ENCODE measurements at regions not wholly inside any gene's neighbourhood (a gene's known extent, or its start where the extent isn't known, plus 50 kb on each side); places are given as distances from the start of the nearest gene placed in this dataset.

DNA sequence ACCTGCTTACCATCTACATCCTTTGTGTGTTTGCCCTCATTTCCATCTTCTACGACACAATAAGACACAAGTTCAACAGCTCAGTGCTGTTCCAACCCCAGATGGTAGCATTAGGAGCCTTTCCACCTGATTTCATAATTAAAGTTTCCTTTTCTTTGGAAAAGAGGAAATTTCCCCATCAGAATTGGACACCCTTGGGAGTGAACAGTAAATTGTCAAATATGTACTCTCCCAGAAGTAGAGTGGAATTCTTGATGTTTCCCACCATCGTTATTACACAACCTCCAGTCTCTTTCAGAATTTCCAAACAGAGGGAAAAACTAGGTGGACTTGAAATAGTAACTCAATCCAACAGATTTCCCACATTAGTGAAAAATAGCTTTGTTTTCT is 337.6 kb upstream of the OR4E1 start:
- no peak for TF ChIP-seq POLR2AphosphoS5 (IDR thresholded peaks at IDR 0.05)
- TF ChIP-seq, protein P1, sequence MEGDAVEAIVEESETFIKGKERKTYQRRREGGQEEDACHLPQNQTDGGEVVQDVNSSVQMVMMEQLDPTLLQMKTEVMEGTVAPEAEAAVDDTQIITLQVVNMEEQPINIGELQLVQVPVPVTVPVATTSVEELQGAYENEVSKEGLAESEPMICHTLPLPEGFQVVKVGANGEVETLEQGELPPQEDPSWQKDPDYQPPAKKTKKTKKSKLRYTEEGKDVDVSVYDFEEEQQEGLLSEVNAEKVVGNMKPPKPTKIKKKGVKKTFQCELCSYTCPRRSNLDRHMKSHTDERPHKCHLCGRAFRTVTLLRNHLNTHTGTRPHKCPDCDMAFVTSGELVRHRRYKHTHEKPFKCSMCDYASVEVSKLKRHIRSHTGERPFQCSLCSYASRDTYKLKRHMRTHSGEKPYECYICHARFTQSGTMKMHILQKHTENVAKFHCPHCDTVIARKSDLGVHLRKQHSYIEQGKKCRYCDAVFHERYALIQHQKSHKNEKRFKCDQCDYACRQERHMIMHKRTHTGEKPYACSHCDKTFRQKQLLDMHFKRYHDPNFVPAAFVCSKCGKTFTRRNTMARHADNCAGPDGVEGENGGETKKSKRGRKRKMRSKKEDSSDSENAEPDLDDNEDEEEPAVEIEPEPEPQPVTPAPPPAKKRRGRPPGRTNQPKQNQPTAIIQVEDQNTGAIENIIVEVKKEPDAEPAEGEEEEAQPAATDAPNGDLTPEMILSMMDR (IDR thresholded peaks at IDR 0.05) = no peak
